ENCODE measurements at regions not wholly inside any gene's neighbourhood (a gene's known extent, or its start where the extent isn't known, plus 50 kb on each side); places are given as distances from the start of the nearest gene placed in this dataset.

DNA sequence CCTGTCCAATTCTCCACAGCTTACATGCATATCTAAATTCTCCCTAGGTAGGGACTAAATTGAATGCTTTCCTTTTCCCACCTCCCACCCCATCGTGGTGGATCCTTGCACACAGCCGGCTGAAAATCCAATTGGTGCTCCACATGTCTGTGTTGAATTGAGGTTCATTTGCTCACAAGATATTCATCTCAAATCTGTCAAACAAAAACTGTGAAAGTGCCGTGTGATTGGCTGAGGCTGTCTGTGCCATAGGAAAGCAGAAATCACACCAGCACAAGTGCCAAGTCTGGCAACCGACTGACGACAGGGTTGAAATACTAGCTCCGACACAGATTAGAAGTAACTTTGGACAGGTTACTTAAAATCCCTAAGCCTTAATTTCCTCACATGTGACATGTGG lies 823.3 kb downstream of the TDRD15 start:
- TF ChIP-seq, protein P1, sequence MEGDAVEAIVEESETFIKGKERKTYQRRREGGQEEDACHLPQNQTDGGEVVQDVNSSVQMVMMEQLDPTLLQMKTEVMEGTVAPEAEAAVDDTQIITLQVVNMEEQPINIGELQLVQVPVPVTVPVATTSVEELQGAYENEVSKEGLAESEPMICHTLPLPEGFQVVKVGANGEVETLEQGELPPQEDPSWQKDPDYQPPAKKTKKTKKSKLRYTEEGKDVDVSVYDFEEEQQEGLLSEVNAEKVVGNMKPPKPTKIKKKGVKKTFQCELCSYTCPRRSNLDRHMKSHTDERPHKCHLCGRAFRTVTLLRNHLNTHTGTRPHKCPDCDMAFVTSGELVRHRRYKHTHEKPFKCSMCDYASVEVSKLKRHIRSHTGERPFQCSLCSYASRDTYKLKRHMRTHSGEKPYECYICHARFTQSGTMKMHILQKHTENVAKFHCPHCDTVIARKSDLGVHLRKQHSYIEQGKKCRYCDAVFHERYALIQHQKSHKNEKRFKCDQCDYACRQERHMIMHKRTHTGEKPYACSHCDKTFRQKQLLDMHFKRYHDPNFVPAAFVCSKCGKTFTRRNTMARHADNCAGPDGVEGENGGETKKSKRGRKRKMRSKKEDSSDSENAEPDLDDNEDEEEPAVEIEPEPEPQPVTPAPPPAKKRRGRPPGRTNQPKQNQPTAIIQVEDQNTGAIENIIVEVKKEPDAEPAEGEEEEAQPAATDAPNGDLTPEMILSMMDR (IDR thresholded peaks at IDR 0.05; ENCODE audit: insufficient read depth, low read length): no peak
- no peak for DNase-seq (ENCODE audit: low read depth)
- H3K4me3 ChIP-seq (ENCODE audit: low read depth, low read length): no peak overlapping the region

DNA sequence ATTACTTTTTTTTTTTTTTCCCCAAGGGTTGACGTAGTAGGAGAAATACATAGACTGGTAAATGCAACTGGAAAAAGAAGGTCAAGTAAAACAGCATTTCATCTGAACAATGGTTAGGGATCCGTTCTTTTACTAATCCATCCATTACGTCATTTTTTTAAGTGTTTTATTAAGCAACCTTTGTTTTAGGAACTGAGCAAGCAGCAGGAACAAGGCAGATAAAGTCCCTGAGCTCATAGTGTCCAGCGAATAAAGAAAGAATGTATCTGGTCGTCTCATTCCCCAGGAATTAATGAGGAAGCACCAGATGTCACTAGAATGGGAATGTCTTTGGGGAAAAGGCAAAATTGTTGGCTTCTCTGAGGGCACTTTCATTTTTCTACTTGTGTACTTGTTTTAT lies 842.4 kb downstream of the TDRD15 start:
- H3K4me3 ChIP-seq (ENCODE audit: low read depth, low read length): no peak overlapping the region
- no peak for DNase-seq (ENCODE audit: low read depth)
- TF ChIP-seq, protein P1 (IDR thresholded peaks at IDR 0.05; ENCODE audit: insufficient read depth, low read length): no peak

DNA sequence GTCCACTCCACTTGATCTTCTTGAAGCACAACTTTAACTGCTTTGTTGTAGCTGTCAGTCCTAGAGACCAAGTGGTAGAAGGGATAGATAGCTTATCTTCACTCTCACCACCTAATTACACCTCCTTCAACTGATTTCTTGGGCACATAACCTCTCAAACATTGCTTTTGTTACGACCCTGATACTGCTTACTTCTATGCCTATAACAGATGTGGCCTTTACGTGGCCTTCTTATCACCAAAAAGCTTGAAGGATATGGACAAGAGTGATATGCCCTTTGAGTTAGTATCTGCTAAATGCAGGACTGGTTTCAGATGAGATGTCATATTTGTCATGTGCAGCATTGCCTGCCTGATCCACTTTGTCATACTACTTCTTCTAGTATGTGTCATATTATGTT lies 847.2 kb downstream of the TDRD15 start:
- DNase-seq (ENCODE audit: low read depth): no peak
- TF ChIP-seq, protein P1 (IDR thresholded peaks at IDR 0.05; ENCODE audit: insufficient read depth, low read length): no peak
- H3K4me3 ChIP-seq (ENCODE audit: low read depth, low read length): no peak overlapping the region

DNA sequence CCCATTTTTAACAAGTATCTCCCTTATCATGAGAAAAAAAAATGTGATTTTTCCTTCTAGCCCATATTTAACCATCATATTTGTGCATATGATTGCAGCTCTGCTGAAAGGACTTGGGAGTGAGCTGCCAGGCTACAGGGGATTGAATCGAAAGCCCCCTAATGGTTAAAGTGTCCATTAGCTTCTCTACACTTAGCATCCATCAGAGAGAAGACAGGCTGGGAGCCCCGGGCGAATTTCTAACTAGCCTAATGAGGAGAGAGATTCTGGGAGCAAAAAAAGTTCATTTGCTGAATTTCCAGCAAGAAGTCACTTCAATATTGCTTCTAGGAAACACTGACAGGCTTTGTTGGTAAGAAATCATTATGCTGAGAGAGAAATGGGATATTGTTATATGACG lies 848.8 kb downstream of the TDRD15 start:
- DNase-seq (ENCODE audit: low read depth): no peak
- no peak overlapping the region for H3K4me3 ChIP-seq (ENCODE audit: low read depth, low read length)
- TF ChIP-seq, protein P1 (IDR thresholded peaks at IDR 0.05; ENCODE audit: insufficient read depth, low read length): no peak

DNA sequence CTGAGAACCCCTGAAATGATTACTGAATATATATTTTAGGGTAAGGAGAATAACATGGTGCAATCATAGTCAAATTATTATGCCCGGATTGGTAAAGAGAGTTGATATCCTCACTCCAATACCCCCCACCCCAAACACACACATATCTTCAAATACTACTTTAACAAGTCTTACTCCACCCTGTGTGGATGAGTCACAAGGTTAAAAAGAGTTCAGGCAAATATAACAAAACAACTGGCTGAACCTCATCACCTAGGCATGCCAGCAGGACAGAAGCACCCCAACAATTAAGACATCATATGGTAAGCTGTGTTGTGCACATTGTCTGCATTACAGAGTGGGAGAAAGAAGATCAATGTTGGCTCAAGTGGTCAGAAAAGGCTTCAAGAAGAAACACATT lies 857.4 kb downstream of the TDRD15 start:
- no peak for DNase-seq (ENCODE audit: low read depth)
- TF ChIP-seq, protein P1 (IDR thresholded peaks at IDR 0.05; ENCODE audit: insufficient read depth, low read length): no peak
- H3K4me3 ChIP-seq (ENCODE audit: low read depth, low read length): no peak overlapping the region

DNA sequence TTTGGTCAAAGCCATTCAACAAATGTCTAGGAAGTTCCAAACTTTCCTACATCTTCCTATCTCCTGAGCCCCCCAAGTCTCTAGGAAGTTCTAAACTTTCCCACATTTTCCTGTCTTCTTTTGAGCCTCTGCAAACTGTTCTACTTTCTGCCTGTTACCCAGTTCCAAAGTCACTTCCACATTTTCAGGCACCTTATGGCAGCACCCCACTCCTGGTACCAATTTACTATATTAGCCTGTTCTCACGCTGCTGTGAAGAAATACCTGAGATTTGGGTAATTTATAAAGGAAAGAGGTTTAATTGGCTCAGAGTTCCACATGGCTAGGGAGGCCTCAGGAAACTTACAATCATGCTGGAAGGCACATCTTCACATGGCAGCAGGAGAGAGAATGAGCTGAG lies 869.2 kb downstream of the TDRD15 start:
- DNase-seq (ENCODE audit: low read depth): no peak
- TF ChIP-seq, protein P1 (IDR thresholded peaks at IDR 0.05; ENCODE audit: insufficient read depth, low read length): no peak
- H3K4me3 ChIP-seq (ENCODE audit: low read depth, low read length): no peak overlapping the region

DNA sequence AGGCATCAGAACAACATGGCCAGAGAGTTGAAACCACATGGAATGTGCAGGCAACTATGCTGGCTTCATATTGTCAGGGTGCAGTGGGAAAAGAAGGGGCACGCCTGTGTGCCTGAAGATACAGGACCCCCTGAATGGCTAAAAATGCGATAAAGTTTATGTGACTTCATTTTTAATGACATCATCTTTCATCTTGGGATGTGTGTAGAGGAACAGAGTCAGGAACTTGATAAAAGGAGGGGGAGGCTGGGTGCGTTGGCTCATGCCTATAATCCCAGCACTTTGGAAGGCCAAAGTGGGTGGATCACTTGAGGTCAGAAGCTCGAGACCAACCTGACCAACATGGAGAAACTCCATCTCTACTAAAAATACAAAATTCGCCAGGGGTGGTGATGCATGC lies 872.6 kb downstream of the TDRD15 start:
- TF ChIP-seq, protein P1 (IDR thresholded peaks at IDR 0.05; ENCODE audit: insufficient read depth, low read length): no peak
- no peak for DNase-seq (ENCODE audit: low read depth)
- no peak overlapping the region for H3K4me3 ChIP-seq (ENCODE audit: low read depth, low read length)

All from fibroblast of the aortic adventitia (primary cell).